ENCODE measurements at regions not wholly inside any gene's neighbourhood (a gene's known extent, or its start where the extent isn't known, plus 50 kb on each side); places are given as distances from the start of the nearest gene placed in this dataset.

- TF ChIP-seq ZFX (IDR thresholded peaks at IDR 0.05; ENCODE audit: borderline replicate concordance) (no peak), CTCF (IDR thresholded peaks at IDR 0.05) (no peak)
- no peak overlapping the region for H3K27ac ChIP-seq
Measured at GRCh38 chr21:15190837-15191236, 126.0 kb upstream of the NRIP1 start.

- no peak for TF ChIP-seq ZFX (IDR thresholded peaks at IDR 0.05; ENCODE audit: borderline replicate concordance)
- no peak for TF ChIP-seq CTCF (IDR thresholded peaks at IDR 0.05)
- H3K27ac ChIP-seq, result no peak overlapping the region
Measured at GRCh38 chr21:15191342-15191741, 126.5 kb upstream of the NRIP1 start.

GRCh38 chr21:15192243-15192642 lies 127.4 kb upstream of the NRIP1 start:
- H3K27ac ChIP-seq, result no peak overlapping the region
- TF ChIP-seq CTCF (IDR thresholded peaks at IDR 0.05) (no peak), ZFX (IDR thresholded peaks at IDR 0.05; ENCODE audit: borderline replicate concordance) (no peak)

- no peak for TF ChIP-seq CTCF (IDR thresholded peaks at IDR 0.05)
- no peak for TF ChIP-seq ZFX (IDR thresholded peaks at IDR 0.05; ENCODE audit: borderline replicate concordance)
- no peak overlapping the region for H3K27ac ChIP-seq
Measured at GRCh38 chr21:15193937-15194336, 129.1 kb upstream of the NRIP1 start.

- TF ChIP-seq CTCF (IDR thresholded peaks at IDR 0.05), result no peak
- no peak for TF ChIP-seq ZFX (IDR thresholded peaks at IDR 0.05; ENCODE audit: borderline replicate concordance)
- H3K27ac ChIP-seq, result no peak overlapping the region
Measured at GRCh38 chr21:15195104-15195503, 130.3 kb upstream of the NRIP1 start.

GRCh38 chr21:15195768-15196167 lies 131.0 kb upstream of the NRIP1 start:
- TF ChIP-seq CTCF (IDR thresholded peaks at IDR 0.05), result no peak

GRCh38 chr21:15197696-15198095 lies 132.9 kb upstream of the NRIP1 start:
- H3K27ac ChIP-seq, result no peak overlapping the region
- TF ChIP-seq CTCF (IDR thresholded peaks at IDR 0.05), result no peak
- no peak for TF ChIP-seq ZFX (IDR thresholded peaks at IDR 0.05; ENCODE audit: borderline replicate concordance)

More at GRCh38 chr21:15195768-15196167, 131.0 kb upstream of the NRIP1 start:
- H3K27ac ChIP-seq, result no peak overlapping the region
